ENCODE measurements at regions not wholly inside any gene's neighbourhood (a gene's known extent, or its start where the extent isn't known, plus 50 kb on each side); places are given as distances from the start of the nearest gene placed in this dataset.

- Mint-ChIP-seq H3K4me1 (no peaks in the 10 kb centered on the region), H3K36me3 (no peaks in the 10 kb centered on the region), H3K9me3 (peaks cover 0 to 13% (median 5%) of the 10 kb centered on the region in 3 donors), H3K27me3 (peaks cover 4 to 24% of the 10 kb centered on the region in 2 donors), H3K27ac (no peak overlapping the region), H3K4me3 (no peak overlapping the region)
- WGBS (ENCODE audit: insufficient coverage), result no CpG with 5 or more reads among the region's 1 CpG
- Histone ChIP-seq H3K36me3 (ENCODE audit: control insufficient read depth in 2 of 2, extremely low read depth in 1 of 2, insufficient read depth in 1 of 2, low read length in 1 of 2) (no peaks in the 10 kb centered on the region), H3K4me1 (ENCODE audit: control insufficient read depth in 1 of 2, extremely low read depth in 1 of 2, insufficient read depth in 2 of 2, low read length in 2 of 2) (no peaks in the 10 kb centered on the region), H3K27ac (ENCODE audit: low read length) (no peak overlapping the region), H3K9me3 (no peaks in the 10 kb centered on the region), H3K4me3 (ENCODE audit: control insufficient read depth in 1 of 2, extremely low read depth in 1 of 2, low read length in 1 of 2) (no peak overlapping the region), H3K27me3 (replicated peaks in 1 of 2; ENCODE audit: control insufficient read depth in 2 of 2, extremely low read depth in 1 of 2, insufficient read depth in 2 of 2, low read length in 1 of 2) (peaks cover 0 to 3% of the 10 kb centered on the region in 2 experiments)
- ATAC-seq (replicated peaks in 1 of 4) (no peak), DNase-seq (no peak)
- CTCF ChIA-PET, result no interaction called here
- POLR2A ChIA-PET, result no interaction called here
These were observed 187.9 kb downstream of the SEC23A start for GRCh38 chr14:38915125-38915524.

- Mint-ChIP-seq H3K27ac (no peak overlapping the region), H3K4me3 (no peak overlapping the region), H3K9me3 (peaks cover 0 to 4% (median 0%) of the 10 kb centered on the region in 3 donors), H3K36me3 (no peaks in the 10 kb centered on the region), H3K4me1 (no peaks in the 10 kb centered on the region), H3K27me3 (peaks cover 7 to 23% of the 10 kb centered on the region in 2 donors)
- 0% methylated on average over 1 of the region's 1 CpG for WGBS (ENCODE audit: insufficient coverage)
- ATAC-seq (replicated peaks in 1 of 4) (no peak), DNase-seq (no peak)
- H3K36me3 ChIP-seq (ENCODE audit: control insufficient read depth in 2 of 2, extremely low read depth in 1 of 2, insufficient read depth in 1 of 2, low read length in 1 of 2), result no peaks in the 10 kb centered on the region
- no peaks in the 10 kb centered on the region for H3K4me1 ChIP-seq (ENCODE audit: control insufficient read depth in 1 of 2, extremely low read depth in 1 of 2, insufficient read depth in 2 of 2, low read length in 2 of 2)
- no peaks in the 10 kb centered on the region for H3K9me3 ChIP-seq
- H3K27me3 ChIP-seq (replicated peaks in 1 of 2; ENCODE audit: control insufficient read depth in 2 of 2, extremely low read depth in 1 of 2, insufficient read depth in 2 of 2, low read length in 1 of 2), result peaks cover 0 to 3% of the 10 kb centered on the region in 2 experiments
- ChIA-PET CTCF (no interaction called here), POLR2A (no interaction called here)
- H3K27ac ChIP-seq (ENCODE audit: low read length), result no peak overlapping the region
- H3K4me3 ChIP-seq (ENCODE audit: control insufficient read depth in 1 of 2, extremely low read depth in 1 of 2, low read length in 1 of 2), result no peak overlapping the region
These were observed 192.9 kb downstream of the SEC23A start for GRCh38 chr14:38910092-38910491.

- H3K4me3 Mint-ChIP-seq, result no peak overlapping the region
- H3K9me3 Mint-ChIP-seq, result no peaks in the 10 kb centered on the region
- peaks cover 5 to 23% of the 10 kb centered on the region in 2 donors for H3K27me3 Mint-ChIP-seq
- H3K4me1 Mint-ChIP-seq, result no peaks in the 10 kb centered on the region
- no peak for ATAC-seq (replicated peaks in 1 of 4)
- H3K9me3 ChIP-seq, result no peaks in the 10 kb centered on the region
- POLR2A ChIA-PET, result no interaction called here
- no peak for DNase-seq
- H3K4me3 ChIP-seq (ENCODE audit: control insufficient read depth in 1 of 2, extremely low read depth in 1 of 2, low read length in 1 of 2), result no peak overlapping the region
- H3K27me3 ChIP-seq (replicated peaks in 1 of 2; ENCODE audit: control insufficient read depth in 2 of 2, extremely low read depth in 1 of 2, insufficient read depth in 2 of 2, low read length in 1 of 2), result no peaks in the 10 kb centered on the region
- no peaks in the 10 kb centered on the region for H3K4me1 ChIP-seq (ENCODE audit: control insufficient read depth in 1 of 2, extremely low read depth in 1 of 2, insufficient read depth in 2 of 2, low read length in 2 of 2)
- no peaks in the 10 kb centered on the region for H3K36me3 ChIP-seq (ENCODE audit: control insufficient read depth in 2 of 2, extremely low read depth in 1 of 2, insufficient read depth in 1 of 2, low read length in 1 of 2)
- no peak overlapping the region for H3K27ac ChIP-seq (ENCODE audit: low read length)
- no peaks in the 10 kb centered on the region for H3K36me3 Mint-ChIP-seq
- no peak overlapping the region for H3K27ac Mint-ChIP-seq
- CTCF ChIA-PET, result no interaction called here
These were observed 198.1 kb downstream of the SEC23A start for GRCh38 chr14:38904959-38905358.

GRCh38 chr14:38901791-38902190, 201.2 kb downstream of the SEC23A start:
- Histone ChIP-seq H3K4me3 (ENCODE audit: control insufficient read depth in 1 of 2, extremely low read depth in 1 of 2, low read length in 1 of 2) (no peak overlapping the region), H3K27ac (ENCODE audit: low read length) (no peak overlapping the region), H3K9me3 (no peaks in the 10 kb centered on the region), H3K27me3 (replicated peaks in 1 of 2; ENCODE audit: control insufficient read depth in 2 of 2, extremely low read depth in 1 of 2, insufficient read depth in 2 of 2, low read length in 1 of 2) (no peaks in the 10 kb centered on the region), H3K4me1 (ENCODE audit: control insufficient read depth in 1 of 2, extremely low read depth in 1 of 2, insufficient read depth in 2 of 2, low read length in 2 of 2) (no peaks in the 10 kb centered on the region), H3K36me3 (ENCODE audit: control insufficient read depth in 2 of 2, extremely low read depth in 1 of 2, insufficient read depth in 1 of 2, low read length in 1 of 2) (no peaks in the 10 kb centered on the region)
- no peak overlapping the region for H3K27ac Mint-ChIP-seq
- DNase-seq (no peak), ATAC-seq (replicated peaks in 1 of 4) (no peak)
- H3K4me3 Mint-ChIP-seq, result no peak overlapping the region
- H3K36me3 Mint-ChIP-seq, result no peaks in the 10 kb centered on the region
- no peaks in the 10 kb centered on the region for H3K4me1 Mint-ChIP-seq
- H3K27me3 Mint-ChIP-seq, result peaks cover 0 to 16% of the 10 kb centered on the region in 2 donors
- WGBS (ENCODE audit: insufficient coverage), result no CpG with 5 or more reads among the region's 4 CpGs
- POLR2A ChIA-PET, result no interaction called here
- CTCF ChIA-PET, result no interaction called here
- H3K9me3 Mint-ChIP-seq, result no peaks in the 10 kb centered on the region

- WGBS (ENCODE audit: insufficient coverage), result no CpG with 5 or more reads among the region's 1 CpG
- Histone ChIP-seq H3K4me3 (ENCODE audit: control insufficient read depth in 1 of 2, extremely low read depth in 1 of 2, low read length in 1 of 2) (no peak overlapping the region), H3K9me3 (no peaks in the 10 kb centered on the region), H3K27me3 (replicated peaks in 1 of 2; ENCODE audit: control insufficient read depth in 2 of 2, extremely low read depth in 1 of 2, insufficient read depth in 2 of 2, low read length in 1 of 2) (no peaks in the 10 kb centered on the region), H3K27ac (ENCODE audit: low read length) (no peak overlapping the region), H3K4me1 (ENCODE audit: control insufficient read depth in 1 of 2, extremely low read depth in 1 of 2, insufficient read depth in 2 of 2, low read length in 2 of 2) (no peaks in the 10 kb centered on the region), H3K36me3 (ENCODE audit: control insufficient read depth in 2 of 2, extremely low read depth in 1 of 2, insufficient read depth in 1 of 2, low read length in 1 of 2) (no peaks in the 10 kb centered on the region)
- no peak overlapping the region for H3K27ac Mint-ChIP-seq
- peaks cover 0 to 12% of the 10 kb centered on the region in 2 donors for H3K27me3 Mint-ChIP-seq
- no peaks in the 10 kb centered on the region for H3K36me3 Mint-ChIP-seq
- ChIA-PET POLR2A (no interaction called here), CTCF (interaction anchor here in 1 of 2 donors (1.1 kb wide), 1 partner anchor 33 kb away, joined by 3 read pairs; no protein-coding TSS in a partner anchor)
- no peaks in the 10 kb centered on the region for H3K9me3 Mint-ChIP-seq
- no peak overlapping the region for H3K4me3 Mint-ChIP-seq
- ATAC-seq (replicated peaks in 1 of 4) (no peak), DNase-seq (no peak)
- no peaks in the 10 kb centered on the region for H3K4me1 Mint-ChIP-seq
These were observed 202.1 kb downstream of the SEC23A start for GRCh38 chr14:38900887-38901286.

GRCh38 chr14:38887696-38888095, 215.3 kb downstream of the SEC23A start:
- no peaks in the 10 kb centered on the region for H3K27me3 ChIP-seq (replicated peaks in 1 of 2; ENCODE audit: control insufficient read depth in 2 of 2, extremely low read depth in 1 of 2, insufficient read depth in 2 of 2, low read length in 1 of 2)
- no peaks in the 10 kb centered on the region for H3K36me3 ChIP-seq (ENCODE audit: control insufficient read depth in 2 of 2, extremely low read depth in 1 of 2, insufficient read depth in 1 of 2, low read length in 1 of 2)
- Mint-ChIP-seq H3K4me3 (no peak overlapping the region), H3K27ac (no peak overlapping the region), H3K36me3 (no peaks in the 10 kb centered on the region), H3K27me3 (peaks cover 9 to 15% of the 10 kb centered on the region in 2 donors), H3K4me1 (no peaks in the 10 kb centered on the region), H3K9me3 (no peaks in the 10 kb centered on the region)
- no peak overlapping the region for H3K27ac ChIP-seq (ENCODE audit: low read length)
- POLR2A ChIA-PET, result no interaction called here
- CTCF ChIA-PET, result no interaction called here
- no peaks in the 10 kb centered on the region for H3K4me1 ChIP-seq (ENCODE audit: control insufficient read depth in 1 of 2, extremely low read depth in 1 of 2, insufficient read depth in 2 of 2, low read length in 2 of 2)
- WGBS (ENCODE audit: insufficient coverage), result 38% methylated on average over 2 of the region's 2 CpGs
- no peak overlapping the region for H3K4me3 ChIP-seq (ENCODE audit: control insufficient read depth in 1 of 2, extremely low read depth in 1 of 2, low read length in 1 of 2)
- H3K9me3 ChIP-seq, result no peaks in the 10 kb centered on the region
- DNase-seq (no peak), ATAC-seq (replicated peaks in 1 of 4) (no peak)

GRCh38 chr14:38884109-38884508, 218.9 kb downstream of the SEC23A start:
- CTCF ChIA-PET, result no interaction called here
- no peaks in the 10 kb centered on the region for H3K36me3 Mint-ChIP-seq
- Histone ChIP-seq H3K27me3 (replicated peaks in 1 of 2; ENCODE audit: control insufficient read depth in 2 of 2, extremely low read depth in 1 of 2, insufficient read depth in 2 of 2, low read length in 1 of 2) (no peaks in the 10 kb centered on the region), H3K27ac (ENCODE audit: low read length) (no peak overlapping the region), H3K4me3 (ENCODE audit: control insufficient read depth in 1 of 2, extremely low read depth in 1 of 2, low read length in 1 of 2) (no peak overlapping the region), H3K36me3 (ENCODE audit: control insufficient read depth in 2 of 2, extremely low read depth in 1 of 2, insufficient read depth in 1 of 2, low read length in 1 of 2) (no peaks in the 10 kb centered on the region), H3K4me1 (ENCODE audit: control insufficient read depth in 1 of 2, extremely low read depth in 1 of 2, insufficient read depth in 2 of 2, low read length in 2 of 2) (no peaks in the 10 kb centered on the region), H3K9me3 (no peaks in the 10 kb centered on the region)
- DNase-seq (no peak), ATAC-seq (replicated peaks in 1 of 4) (no peak)
- no peak overlapping the region for H3K4me3 Mint-ChIP-seq
- no peak overlapping the region for H3K27ac Mint-ChIP-seq
- POLR2A ChIA-PET, result no interaction called here
- H3K27me3 Mint-ChIP-seq, result peaks cover 18 to 31% of the 10 kb centered on the region in 2 donors
- no peaks in the 10 kb centered on the region for H3K4me1 Mint-ChIP-seq
- no peaks in the 10 kb centered on the region for H3K9me3 Mint-ChIP-seq
